ENCODE measurements at regions not wholly inside any gene's neighbourhood (a gene's known extent, or its start where the extent isn't known, plus 50 kb on each side); places are given as distances from the start of the nearest gene placed in this dataset.
"Not testable (repeated sequence)": the region's sequence is repeated elsewhere in the genome, so short reads cannot be mapped to it uniquely, and the experiment has no call there.

DNA sequence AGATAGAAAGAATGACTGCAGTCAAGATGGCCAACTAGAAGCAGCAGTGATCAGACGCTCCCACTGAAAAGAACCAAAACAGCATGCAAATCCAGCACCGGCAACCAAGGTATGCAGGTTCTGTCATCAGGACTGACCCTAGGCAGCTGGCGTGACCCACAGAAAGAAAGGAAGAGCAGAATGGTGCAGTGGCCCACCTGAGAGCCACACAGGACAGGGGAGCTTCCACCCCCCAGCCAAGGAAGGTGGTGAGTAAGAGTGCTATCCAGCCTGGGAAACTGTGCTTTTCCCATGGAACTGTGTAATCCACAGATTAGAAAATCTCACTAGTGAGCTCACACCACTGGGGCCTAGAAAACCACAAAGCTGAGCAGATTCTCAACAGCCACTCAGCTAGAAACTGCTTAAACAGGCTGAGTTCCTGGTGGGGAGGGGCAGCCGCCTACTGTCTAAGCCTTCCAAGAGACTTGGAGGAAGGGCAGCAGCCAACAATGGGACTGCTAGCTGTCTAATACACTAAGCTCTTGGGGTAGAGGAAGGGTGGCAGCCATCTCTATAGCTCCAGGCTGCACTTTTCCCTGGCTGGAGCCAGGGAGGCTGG is 127.9 kb downstream of the EVA1A start:
- DNase-seq (ENCODE audit: low spot score), result no peak

DNA sequence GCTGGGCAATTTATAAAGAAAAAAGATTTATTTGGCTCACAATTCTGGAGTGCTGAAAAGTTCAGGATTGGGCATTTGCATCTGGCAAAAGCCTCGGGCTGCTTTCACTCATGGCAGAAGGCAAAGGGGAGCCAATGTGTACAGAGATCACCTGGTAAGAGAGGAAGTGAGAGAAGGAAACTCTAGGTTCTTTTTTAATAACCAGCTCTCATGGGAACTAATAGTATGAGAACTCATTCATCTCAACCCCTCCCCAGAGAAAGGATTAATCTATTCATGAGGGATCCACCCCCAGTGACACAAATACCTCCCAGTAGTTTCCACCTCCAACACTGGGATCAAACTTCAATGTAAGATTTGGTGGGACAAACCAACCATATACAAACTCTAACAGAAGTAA is 129.0 kb downstream of the EVA1A start:
- DNase-seq (ENCODE audit: low spot score), result no peak

DNA sequence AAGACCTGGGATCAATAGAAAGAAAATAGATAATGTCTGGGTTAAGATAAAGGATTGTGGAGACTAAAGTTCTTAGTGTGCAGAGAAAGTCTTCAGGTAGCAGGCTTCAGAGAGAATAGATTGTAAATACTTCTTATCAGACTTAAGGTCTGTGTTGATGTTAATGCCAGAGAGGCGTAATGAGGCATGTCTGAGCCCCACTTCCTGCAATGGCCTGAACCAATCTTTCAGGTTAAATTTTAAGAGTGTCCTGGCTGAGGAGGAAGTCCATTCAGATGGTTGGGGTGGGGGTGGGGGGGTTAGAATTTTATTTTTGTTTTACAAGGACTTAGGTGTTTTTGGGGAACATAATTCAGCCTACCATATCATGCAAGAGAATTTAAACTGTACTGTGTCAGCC is 129.5 kb downstream of the EVA1A start:
- no peak for DNase-seq (ENCODE audit: low spot score)

DNA sequence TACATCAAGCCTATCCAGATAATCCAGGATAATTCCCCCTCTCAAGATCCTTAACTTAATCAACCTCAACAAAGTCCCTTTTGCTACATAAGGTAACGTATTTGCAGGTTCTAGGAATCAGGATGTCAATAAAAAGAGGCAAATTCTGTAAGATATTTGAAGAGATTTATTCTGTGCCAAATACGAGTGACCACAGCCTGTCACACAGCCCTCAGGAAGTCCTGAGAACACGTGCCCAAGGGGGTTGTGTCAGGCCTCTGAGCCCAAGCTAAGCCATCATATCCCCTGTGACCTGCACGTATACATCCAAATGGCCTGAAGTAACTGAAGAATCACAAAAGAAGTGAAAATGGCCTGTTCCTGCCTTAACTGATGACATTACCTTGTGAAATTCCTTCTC is 130.3 kb downstream of the EVA1A start:
- DNase-seq (ENCODE audit: low spot score), result not testable (repeated sequence)

DNA sequence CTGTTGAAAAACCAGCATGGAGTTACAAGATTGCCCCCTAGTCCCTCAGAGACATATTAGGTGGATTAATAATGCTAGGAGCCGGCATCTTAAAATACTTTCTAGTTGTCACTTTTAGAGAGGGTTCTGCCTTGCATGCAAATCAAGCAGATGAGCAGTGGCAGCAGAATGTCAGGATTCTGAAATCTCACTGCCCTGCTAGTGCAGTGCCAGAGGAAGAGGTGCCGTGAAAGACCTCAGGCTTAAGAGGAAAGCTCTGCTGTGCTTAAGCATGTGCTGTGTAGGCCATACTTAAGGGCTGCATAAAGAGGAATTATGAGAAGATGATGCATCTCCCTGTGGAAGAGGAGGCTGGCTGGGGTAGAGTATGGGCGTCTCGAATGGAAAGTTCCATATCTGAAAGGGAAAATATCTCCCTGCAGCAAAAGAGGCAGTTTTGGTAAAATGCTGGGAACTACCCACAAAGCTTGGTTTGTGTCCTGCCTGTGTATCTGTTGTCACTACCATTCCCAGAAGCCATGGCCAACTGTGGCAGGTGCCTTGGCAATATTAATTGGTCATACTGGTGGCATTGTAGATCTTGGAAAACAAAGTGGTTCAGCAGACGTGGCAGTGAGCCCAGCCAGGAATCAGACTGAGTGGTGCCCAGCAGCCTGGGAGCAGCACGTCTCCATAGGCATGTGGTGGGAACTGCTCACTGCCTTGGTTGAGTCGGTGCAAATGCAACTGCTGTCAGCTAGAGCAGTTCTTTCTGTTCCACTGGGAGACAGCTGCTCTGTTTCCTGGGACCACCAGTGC is 131.9 kb downstream of the EVA1A start:
- DNase-seq (ENCODE audit: low spot score), result peak; percentile 78

DNA sequence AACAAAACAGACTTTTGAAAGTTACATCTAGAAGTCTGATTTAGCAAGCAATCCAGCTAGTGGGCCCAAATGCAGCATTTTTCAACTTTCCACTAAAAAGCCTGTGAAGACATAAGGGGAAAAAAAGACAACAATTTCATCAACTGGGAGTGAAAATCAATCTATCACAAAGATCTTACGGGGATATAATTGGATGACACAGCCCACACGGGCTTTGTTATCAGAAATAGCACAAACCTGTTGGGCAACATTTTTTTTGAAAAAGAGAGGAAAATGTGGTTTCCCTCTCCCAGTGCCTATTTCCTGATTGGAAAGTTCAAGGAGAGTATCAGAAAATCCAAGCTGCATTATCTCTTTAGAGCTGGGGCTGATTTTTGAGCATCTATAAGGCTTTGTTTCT is 132.7 kb downstream of the EVA1A start:
- DNase-seq (ENCODE audit: low spot score), result no peak

DNA sequence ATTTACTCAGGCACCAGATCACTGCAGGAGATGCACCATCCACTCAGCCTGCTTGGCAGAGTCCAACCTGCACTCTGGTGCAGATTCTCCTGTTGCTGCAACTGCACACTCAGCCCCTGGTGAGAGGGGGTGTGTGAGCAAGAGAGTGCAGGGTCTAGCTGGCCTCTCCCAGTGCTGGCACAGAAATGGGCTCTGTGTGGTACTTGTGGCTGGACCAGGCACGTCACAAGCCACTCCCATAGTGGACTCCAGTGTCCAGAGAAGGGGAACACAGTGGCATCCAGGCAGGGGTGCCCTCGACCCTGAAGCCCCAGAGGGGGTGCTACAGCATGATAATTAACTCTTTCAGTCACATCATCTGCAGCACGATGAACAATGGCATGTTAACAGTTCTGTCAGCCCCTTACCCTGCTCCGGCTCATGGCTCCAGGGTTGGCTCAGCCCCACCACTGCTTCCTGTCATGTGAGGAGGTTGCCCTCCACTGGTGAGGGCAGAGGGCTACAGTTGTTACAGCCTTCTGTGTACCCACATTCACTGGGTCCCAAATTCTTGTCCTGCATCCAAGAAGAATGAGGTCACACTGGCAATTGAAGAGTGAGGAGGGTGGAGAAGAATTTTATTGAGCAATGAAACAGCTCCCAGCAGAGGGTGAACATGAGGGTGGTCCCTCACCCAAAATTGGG is 135.7 kb downstream of the EVA1A start:
- DNase-seq (ENCODE audit: low spot score), result no peak

DNA sequence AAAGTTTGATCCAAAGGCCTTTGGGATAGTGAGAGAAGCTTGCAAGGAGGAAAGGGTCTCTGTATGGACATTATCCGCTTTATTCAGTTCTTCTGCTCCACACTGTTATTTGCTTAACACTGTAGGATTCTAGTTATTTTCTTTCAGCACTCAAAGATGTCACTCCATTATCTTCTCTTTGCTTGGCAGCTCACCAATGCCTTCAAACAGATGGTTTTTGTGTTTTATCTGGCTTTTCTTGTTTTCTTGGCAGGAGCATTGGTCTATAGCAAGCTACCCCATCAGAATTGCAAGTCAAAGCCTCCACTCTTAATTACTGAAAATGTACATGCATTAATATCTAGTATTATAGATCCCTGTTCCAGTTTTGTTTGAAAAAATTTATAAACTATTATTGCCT is 138.8 kb downstream of the EVA1A start:
- no peak for DNase-seq (ENCODE audit: low spot score)

DNA sequence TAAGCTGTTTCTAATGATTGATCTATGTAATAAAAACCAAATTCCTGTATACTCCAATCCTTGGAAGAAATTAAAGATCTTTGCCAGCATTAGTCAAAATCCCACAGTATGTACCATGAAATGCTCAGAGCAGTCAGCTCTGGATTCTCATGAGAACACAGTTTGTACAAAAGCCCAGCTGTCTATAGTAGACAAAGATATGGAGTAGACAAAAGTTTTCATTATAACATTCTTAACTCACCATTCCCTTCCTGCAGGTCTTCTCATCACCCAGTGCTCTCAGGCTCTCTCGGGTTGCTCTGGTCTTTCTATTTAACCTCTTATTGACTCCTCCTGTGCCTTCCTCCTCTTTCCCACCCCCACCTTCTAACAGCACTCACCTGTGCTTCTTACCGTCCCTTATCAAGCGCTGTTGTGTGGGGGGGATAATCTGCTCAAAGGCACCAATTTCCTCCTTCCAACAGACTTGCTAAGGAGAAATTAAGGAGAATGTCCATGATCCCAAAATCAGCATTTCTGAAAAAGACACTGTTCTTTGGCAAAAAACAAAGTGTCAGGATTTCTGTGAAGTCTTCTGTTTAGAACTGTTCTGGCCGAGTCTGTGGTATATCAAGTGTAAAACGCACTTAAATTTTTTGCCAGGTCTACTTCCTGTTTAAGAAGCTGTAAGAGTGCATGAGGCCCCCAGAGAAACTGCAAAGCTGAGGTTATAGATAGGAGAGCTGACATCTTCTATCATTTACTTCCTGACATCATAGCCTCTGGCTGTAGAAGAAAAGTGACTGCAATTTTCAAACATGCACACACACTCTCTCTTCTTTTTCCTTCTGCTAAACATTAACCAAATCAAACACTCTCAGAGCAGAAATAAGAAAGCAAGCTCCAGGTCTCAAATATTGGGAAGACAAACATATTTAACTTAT is 144.1 kb downstream of the EVA1A start:
- DNase-seq (ENCODE audit: low spot score), result no peak

DNA sequence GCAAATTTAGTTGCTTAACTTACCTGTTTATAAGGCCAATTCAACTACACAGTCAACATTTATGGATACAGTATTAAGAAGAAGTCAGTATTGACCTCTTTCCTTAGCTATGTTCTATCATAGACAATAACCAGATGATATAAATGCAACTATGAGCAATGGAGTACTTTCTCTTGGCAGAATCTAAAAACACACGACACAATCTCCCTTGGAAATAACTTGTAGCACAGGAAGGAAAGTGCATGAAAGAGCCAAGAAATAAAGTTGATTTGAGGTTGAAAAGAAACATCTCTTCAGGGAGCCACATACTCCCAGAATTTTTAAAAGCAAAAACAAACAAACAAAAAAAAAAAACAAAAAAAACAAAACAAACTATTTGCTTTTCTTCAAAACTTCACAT is 145.0 kb downstream of the EVA1A start:
- no peak for DNase-seq (ENCODE audit: low spot score)

DNA sequence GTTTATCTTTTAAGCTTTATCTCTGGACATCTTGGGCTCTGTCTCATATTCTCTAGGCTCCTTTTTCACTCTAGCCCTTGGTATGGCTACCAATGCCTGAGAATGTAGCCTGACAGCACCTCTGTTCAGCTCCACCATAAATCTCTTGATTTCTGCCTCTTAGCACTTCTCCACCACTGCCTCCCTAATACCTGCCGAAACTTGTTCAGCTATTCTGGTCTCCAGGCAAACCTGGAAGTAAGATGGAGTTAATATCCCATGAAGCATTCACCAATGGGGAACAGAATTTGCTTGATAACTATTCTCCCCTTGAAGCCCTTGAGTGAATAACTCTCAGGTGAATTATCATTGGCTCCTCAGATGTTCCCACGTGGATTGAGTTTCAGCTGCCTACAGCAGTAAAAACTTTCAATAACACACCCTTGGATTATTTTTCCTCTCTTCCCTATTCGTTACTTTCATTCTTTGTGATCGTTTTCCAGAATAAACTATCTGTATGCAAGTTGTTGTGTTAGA is 145.6 kb downstream of the EVA1A start:
- no peak for DNase-seq (ENCODE audit: low spot score)

DNA sequence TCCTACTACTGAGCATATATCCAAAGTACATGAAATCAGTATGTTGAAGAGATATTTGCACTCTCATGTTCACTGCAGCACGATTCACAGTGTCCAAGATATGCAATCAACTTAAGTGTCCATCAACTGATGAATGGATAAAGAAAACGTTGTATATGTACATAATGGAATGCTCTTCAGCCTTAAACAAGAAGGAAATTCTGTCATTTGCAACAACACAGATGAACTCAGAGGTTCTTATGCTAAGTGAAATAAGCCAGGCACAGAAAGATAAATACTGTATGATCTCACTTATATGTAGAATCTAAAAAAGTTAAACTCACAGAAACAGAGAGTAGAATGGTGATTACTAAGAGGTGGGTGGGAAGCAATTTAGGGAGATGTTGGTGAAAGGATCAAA is 149.2 kb downstream of the EVA1A start:
- no peak for DNase-seq (ENCODE audit: low spot score)

DNA sequence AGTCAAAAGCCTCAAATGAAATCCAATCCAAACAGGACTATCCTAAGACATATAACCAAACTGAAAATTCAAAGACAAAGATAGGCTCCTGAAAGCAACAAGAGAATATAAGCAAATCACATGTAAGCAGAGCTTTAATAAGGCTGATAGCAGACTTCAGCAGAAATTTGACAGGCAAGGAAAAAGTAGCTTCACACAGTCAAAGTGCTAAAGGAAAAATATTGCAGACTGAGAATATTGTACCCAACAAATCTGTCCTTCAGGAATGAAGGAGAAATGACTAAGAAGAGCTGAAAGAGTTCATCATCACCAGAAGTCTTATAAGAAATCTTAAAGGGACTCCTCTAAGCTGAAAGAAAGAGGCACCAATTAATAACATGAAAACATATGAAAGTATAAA is 150.0 kb downstream of the EVA1A start:
- DNase-seq (ENCODE audit: low spot score), result no peak

DNA sequence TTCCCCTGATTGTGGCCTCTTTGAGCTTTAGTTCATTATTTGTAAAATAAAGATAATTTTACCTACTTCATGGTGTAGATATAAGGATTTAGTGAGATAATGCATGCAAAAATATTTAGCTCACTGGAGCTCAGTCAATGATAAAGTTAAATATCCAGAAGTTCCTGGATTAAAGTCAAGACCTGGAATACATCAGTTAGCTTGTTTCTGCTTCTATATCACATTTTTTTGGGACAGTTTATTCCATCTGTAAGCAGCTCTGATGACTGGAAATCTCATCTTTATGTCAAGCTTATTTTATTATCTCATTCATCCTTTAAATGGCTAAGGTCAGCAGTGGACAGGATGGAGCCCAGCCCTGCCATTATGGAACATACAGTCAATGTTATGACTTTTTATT is 152.0 kb downstream of the EVA1A start:
- DNase-seq (ENCODE audit: low spot score), result no peak

DNA sequence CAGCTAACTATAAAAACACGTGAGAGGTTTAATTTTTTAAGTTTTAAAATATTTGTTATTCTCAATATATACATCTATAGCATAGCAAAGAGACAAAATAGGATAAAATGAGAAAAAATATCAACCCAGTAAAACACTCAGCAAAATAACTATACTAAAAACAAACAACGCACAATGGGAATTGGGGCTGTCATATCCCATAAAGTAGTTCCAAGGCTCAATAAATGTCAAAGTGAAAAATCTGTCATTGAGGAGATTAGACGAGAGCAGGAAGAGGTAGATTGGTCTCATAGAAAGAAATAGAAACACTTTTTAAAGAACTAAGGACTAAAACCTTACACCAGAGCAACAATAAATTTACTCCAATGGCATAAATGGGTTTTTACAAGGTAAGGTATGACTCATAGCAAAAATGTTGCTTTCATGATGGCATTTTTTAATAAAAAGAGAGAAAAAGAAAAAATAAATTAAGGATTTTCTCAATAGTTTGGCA is 153.7 kb downstream of the EVA1A start:
- DNase-seq (ENCODE audit: low spot score), result no peak

DNA sequence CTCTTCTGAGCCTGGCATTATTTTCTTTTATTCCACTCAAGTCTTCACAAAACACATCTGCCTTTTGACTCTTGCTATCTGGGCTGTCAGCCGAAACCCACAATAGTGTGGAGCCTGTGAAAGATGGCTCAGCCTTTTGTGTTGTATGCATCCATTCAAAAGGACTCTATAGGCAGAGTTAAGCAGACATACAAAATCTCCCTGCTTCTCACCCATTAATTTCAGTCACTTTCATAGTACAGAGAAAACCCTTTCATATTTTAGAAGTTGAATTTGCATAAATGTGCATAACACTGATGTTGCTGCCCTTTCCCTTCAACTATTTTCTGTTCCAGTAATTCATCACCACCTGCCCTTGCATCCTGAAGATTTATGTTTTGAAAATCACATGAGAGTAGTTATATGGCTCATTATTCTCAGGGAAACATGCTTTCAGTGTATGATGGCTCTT is 154.6 kb downstream of the EVA1A start:
- DNase-seq (ENCODE audit: low spot score), result no peak

DNA sequence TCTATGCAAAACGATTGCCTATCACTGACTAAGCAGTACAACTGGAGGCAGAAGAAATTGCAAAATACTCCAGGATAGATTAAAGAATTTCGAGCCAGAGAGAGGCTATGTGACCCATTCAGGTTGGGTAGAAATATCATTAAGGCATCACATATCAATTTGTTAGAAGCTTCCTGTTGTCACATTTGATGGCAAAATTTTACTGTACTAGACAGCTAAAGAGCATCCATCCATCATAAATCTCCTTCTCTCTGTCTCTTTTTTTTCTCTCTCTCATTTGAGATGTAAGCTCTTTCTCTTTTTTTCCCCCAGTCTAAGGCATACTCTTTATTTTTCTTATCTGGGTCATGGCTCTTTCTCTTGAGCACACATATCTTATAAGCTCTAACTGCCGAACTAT is 155.7 kb downstream of the EVA1A start:
- no peak for DNase-seq (ENCODE audit: low spot score)

DNA sequence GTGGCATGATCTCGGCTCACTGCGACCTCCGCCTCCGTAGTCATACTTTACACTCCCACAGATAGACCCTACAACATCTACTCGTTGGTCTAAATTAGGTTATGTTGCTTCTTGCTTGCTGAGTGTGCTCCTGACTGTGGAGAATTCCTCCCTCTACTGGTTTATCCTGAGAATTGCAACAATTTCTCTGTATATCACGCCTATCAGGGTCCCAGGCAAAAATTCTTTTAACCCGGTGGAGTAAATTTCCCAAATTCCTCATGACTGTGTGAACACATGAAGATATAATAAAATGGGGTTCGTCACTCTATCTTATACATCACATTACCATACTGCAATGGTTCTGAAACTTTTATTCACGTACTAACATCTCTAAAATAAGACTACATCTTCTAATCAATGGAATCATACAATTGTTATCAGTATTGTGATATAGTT is 156.7 kb downstream of the EVA1A start:
- peak; percentile 45 for DNase-seq (ENCODE audit: low spot score)

DNA sequence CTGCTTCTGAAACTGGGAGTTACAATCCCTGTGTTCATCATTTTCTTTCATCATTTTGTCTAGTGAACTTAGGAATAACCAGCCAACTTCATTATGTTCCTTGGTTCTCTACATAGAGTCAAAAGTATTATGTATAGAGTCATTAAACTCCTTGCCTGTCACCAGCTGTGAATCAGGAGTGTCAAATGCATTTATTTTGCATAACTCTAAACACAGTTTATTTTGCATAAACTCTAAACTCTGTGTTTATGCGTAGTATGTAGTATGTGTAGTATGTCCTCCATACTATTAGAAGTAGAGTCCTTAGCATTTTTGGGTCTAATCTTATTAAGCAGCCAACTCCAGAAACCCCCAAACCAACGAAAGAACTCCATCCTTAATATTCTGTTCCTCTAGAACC is 164.4 kb downstream of the EVA1A start:
- no peak for DNase-seq (ENCODE audit: low spot score)

DNA sequence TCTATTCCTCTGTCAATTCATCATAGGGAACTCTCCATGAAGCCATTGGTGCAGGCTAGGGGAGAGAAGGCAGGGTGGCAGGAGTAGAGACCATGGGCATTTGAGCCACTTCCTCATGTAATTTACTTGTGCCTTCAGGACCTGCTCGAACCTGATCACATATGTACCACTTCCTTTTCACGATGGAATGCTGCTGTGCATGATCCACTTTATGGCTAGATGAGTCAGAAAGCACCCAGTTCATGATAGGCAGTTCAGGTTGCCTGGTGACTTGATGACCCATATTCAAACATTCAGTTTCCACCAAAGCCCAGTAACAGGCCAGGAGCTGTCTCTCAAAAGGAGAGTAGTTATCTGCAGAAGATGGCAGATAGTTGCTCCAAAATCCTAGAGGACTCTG is 166.0 kb downstream of the EVA1A start:
- not testable (repeated sequence) for DNase-seq (ENCODE audit: low spot score)

DNA sequence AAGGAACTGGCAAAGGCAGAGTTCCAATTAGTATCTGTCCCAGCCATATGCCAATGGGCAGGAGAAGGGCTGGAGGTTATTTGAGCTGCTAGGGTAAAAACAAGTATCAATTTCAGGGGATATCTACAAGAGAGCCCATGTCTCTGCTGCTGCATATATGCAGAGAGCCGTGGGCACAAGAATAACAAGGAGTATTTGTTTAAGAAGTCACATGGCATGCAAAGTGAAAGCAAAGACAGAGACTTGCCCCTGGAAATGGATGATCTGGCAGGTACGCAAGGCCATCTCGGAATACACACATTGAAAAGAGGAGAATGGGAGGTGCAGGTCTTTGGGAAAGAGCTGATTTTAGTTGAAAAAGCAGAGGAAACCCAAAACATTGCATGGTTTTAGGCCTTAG is 170.6 kb downstream of the EVA1A start:
- no peak for DNase-seq (ENCODE audit: low spot score)

DNA sequence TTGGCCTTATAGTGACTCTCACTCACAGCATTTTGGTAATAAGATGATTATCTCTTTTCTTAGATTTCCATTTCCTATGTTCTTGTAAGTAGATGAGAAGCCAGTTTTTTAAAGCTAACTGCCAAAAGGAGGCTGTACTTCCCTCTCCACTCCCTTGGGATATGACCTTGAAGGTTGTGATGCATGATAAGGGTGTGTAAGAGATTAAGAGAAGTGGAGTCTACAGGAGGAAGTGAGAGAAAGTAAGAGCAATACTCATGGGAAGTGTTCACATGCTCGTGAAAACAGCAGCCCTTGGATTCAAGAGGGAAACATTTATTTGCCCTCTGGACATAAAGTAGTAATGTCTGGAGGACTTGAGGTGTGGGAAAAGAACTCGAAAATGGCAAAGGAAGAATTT is 171.5 kb downstream of the EVA1A start:
- DNase-seq (ENCODE audit: low spot score), result no peak

All from cerebellar cortex (tissue), 1 donor.